ENCODE measurements at regions not wholly inside any gene's neighbourhood (a gene's known extent, or its start where the extent isn't known, plus 50 kb on each side); places are given as distances from the start of the nearest gene placed in this dataset.

GRCh38 chr12:123051556-123051955, 71.1 kb downstream of the ARL6IP4 start:
- no peak overlapping the region for H2BK5ac ChIP-seq (ENCODE audit: insufficient read length, low read length)
- H3K79me1 ChIP-seq (ENCODE audit: insufficient read depth, low read depth, low read length, poor library complexity, severe bottlenecking) = no peaks in the 10 kb centered on the region
- no peak overlapping the region for H2BK12ac ChIP-seq (ENCODE audit: insufficient read length, low read depth, low read length)
- H2BK15ac ChIP-seq (ENCODE audit: low read depth, low read length) = no peak overlapping the region
- no peak overlapping the region for H3K18ac ChIP-seq (ENCODE audit: insufficient read length, low read depth, low read length)
- H3T11ph ChIP-seq (ENCODE audit: low read length) = no peak overlapping the region
- H3K4me1 ChIP-seq (ENCODE audit: insufficient read depth, low read length) = no peaks in the 10 kb centered on the region
- H4K8ac ChIP-seq (replicated peaks; ENCODE audit: insufficient read length, low read depth, low read length) = no peak overlapping the region
- no peak overlapping the region for H3K4ac ChIP-seq (ENCODE audit: low read depth, low read length)
- no peak overlapping the region for H3K56ac ChIP-seq (ENCODE audit: insufficient read length, low read depth, low read length)
- H3K4me3 Mint-ChIP-seq = no peak overlapping the region
- H3K23ac ChIP-seq (ENCODE audit: insufficient read length, low read depth, low read length) = no peak overlapping the region
- H3K27me3 Mint-ChIP-seq (ENCODE audit: low read depth) = peaks cover 8% of the 10 kb centered on the region
- no peak overlapping the region for H3K9ac ChIP-seq (ENCODE audit: extremely low read depth, insufficient read length, low read length)
- H3K27ac Mint-ChIP-seq = no peak overlapping the region; a peak in 1 of 7 replicates
- H3K9me3 Mint-ChIP-seq = no peaks in the 10 kb centered on the region
- H3K9me3 ChIP-seq (ENCODE audit: control insufficient read depth, low read depth, low read length) = no peaks in the 10 kb centered on the region
- H4K5ac ChIP-seq (ENCODE audit: insufficient read length, low read depth, low read length) = no peak overlapping the region
- DNase-seq = no peak
- TF ChIP-seq CTCF (conservative IDR thresholded peaks at IDR 0.05) = no peak
- H2BK20ac ChIP-seq (ENCODE audit: low read depth, low read length, poor library complexity, severe bottlenecking) = no peak overlapping the region
- no peaks in the 10 kb centered on the region for H3K36me3 Mint-ChIP-seq (ENCODE audit: insufficient read depth in 1 of 3, low read depth in 3 of 3)
- no peak overlapping the region for H3K4me2 ChIP-seq (ENCODE audit: insufficient read depth, insufficient read length, low read length)
- H3K4me1 Mint-ChIP-seq = no peaks in the 10 kb centered on the region
- no CpG with 5 or more reads among the region's 3 CpGs for WGBS (ENCODE audit: extremely low coverage, insufficient read length, low lambda C conversion rate)
- no peak overlapping the region for H2BK120ac ChIP-seq (ENCODE audit: low read depth, low read length, poor library complexity, severe bottlenecking)
- H3K23me2 ChIP-seq (ENCODE audit: insufficient read length, low read depth, low read length, poor library complexity, severe bottlenecking) = no peaks in the 10 kb centered on the region
- H4K91ac ChIP-seq (ENCODE audit: insufficient read length, low read depth, low read length) = no peak overlapping the region
- no peak overlapping the region for H3K27ac ChIP-seq (ENCODE audit: insufficient read length, low read depth, low read length)
- H3K14ac ChIP-seq (ENCODE audit: insufficient read depth, low read length) = no peak overlapping the region
- no peak overlapping the region for H2AFZ ChIP-seq (ENCODE audit: low read length)
- no peaks in the 10 kb centered on the region for H3K27me3 ChIP-seq (ENCODE audit: insufficient read depth, low read length)
- H4K20me1 ChIP-seq (ENCODE audit: control insufficient read depth, insufficient read depth, insufficient read length) = no peaks in the 10 kb centered on the region
- no peaks in the 10 kb centered on the region for H3K79me2 ChIP-seq (ENCODE audit: insufficient read depth, low read length)
- no peak overlapping the region for H2AK5ac ChIP-seq (ENCODE audit: insufficient read length, low read length)
